Nephron progenitor cell (in vitro differentiated cells): ENCODE measurements at regions not wholly inside any gene's neighbourhood (a gene's known extent, or its start where the extent isn't known, plus 50 kb on each side); places are given as distances from the start of the nearest gene placed in this dataset.
"Not testable (repeated sequence)": the region's sequence is repeated elsewhere in the genome, so short reads cannot be mapped to it uniquely, and the experiment has no call there.

Experiments
- DNase-seq: peaks from one replicate; pipeline ENCODE4 v3.0.0; 2021
- H3K27ac Mint-ChIP-seq: 2 replicates; pipeline ENCODE4 v1.8.0; 2021; ENCODE audit warnings: mild to moderate bottlenecking, moderate library complexity, mixed read lengths
- H3K27me3 Mint-ChIP-seq: 2 replicates; pipeline ENCODE4 v1.8.0; 2021; ENCODE audit warnings: mild to moderate bottlenecking, low read depth, mixed read lengths; ENCODE audit not compliant: poor library complexity
- H3K36me3 Mint-ChIP-seq: 2 replicates; pipeline ENCODE4 v1.8.0; 2021; ENCODE audit warnings: low read depth, mixed read lengths
- H3K4me1 Mint-ChIP-seq: 2 replicates; pipeline ENCODE4 v1.8.0; 2021; ENCODE audit warnings: mixed read lengths
- H3K4me3 Mint-ChIP-seq: 2 replicates; pipeline ENCODE4 v1.8.0; 2021; ENCODE audit warnings: mild to moderate bottlenecking, moderate library complexity, mixed read lengths
- H3K9me3 Mint-ChIP-seq: 2 replicates; pipeline ENCODE4 v1.8.0; 2021; ENCODE audit warnings: mild to moderate bottlenecking, moderate library complexity, mixed read lengths
- TF ChIP-seq, protein P1 (sequence below): fragments of 200-600 bp; sonication (generic); IDR thresholded peaks from 2 replicates; pipeline ENCODE4 v1.5.0; 2021; ENCODE audit warnings: antibody characterized with exemption

DNA sequence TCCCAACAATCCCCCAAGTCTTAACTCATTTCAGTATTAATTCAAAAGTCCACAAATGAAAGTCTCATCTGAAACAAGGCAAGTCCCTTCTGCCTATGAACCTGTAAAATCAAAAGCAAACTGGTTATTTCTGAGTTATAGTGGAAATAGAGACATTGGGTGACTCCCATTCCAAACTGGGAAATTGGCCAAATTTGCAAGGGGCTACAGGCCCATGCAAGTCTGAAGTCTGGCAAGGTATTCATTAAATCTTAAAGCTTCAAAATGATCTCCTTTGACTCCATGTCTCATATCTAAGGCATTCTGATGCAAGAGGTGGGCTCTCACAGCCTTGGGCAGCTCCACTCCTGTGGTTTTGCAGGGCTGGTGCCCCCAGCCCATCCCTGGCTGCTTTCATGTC lies 167.9 kb downstream of the HTR1A start:
- H3K4me3 Mint-ChIP-seq = no peak overlapping the region
- peaks cover 22% of the 10 kb centered on the region for H3K9me3 Mint-ChIP-seq

DNA sequence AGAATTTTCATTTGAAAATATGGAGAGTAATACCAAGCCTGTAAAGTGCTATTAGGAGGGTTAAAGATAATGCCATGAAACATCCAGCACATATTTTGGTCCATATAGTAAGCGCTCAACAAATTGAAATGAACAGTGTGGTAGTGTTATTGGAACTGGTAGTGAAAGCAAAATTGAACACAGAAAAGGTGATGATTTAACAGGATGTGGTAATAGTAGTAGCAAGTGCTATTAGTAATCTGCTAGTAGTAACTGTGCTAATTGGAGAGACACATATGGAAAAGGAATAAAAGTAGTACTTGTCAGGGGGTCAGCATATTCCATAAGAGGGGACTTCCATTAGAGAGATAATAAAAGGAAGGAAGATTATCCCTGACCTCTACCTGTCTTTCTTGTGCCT lies 187.3 kb downstream of the HTR1A start:
- TF ChIP-seq, protein P1, sequence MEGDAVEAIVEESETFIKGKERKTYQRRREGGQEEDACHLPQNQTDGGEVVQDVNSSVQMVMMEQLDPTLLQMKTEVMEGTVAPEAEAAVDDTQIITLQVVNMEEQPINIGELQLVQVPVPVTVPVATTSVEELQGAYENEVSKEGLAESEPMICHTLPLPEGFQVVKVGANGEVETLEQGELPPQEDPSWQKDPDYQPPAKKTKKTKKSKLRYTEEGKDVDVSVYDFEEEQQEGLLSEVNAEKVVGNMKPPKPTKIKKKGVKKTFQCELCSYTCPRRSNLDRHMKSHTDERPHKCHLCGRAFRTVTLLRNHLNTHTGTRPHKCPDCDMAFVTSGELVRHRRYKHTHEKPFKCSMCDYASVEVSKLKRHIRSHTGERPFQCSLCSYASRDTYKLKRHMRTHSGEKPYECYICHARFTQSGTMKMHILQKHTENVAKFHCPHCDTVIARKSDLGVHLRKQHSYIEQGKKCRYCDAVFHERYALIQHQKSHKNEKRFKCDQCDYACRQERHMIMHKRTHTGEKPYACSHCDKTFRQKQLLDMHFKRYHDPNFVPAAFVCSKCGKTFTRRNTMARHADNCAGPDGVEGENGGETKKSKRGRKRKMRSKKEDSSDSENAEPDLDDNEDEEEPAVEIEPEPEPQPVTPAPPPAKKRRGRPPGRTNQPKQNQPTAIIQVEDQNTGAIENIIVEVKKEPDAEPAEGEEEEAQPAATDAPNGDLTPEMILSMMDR = no peak

More for the DNA sequence above, 167.9 kb downstream of the HTR1A start:
- TF ChIP-seq, protein P1 = no peak
- H3K27me3 Mint-ChIP-seq = no peaks in the 10 kb centered on the region
- no peaks in the 10 kb centered on the region for H3K36me3 Mint-ChIP-seq
- no peaks in the 10 kb centered on the region for H3K4me1 Mint-ChIP-seq
- no peak overlapping the region for H3K27ac Mint-ChIP-seq
- DNase-seq = no peak

DNA sequence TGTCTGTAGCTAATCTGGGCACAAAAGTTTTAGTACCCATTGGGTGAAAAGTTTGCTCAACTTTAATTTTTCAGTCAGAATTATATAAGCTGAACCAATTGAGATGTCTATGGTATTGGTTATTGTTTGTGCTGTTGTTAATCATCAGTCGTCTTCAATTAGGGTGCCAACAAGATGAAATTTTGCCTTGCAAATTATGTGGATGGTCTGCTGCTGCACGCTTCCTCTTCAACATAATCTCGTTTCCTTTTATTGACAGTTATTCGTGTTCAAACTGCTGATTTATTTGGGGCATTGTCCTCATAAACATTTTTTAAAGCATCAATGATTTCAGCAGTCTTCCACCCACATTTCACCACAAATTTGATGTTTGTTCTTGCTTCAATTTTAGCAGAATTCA lies 194.0 kb downstream of the HTR1A start:
- Mint-ChIP-seq H3K27me3 (no peaks in the 10 kb centered on the region), H3K4me3 (no peak overlapping the region), H3K9me3 (no peaks in the 10 kb centered on the region), H3K27ac (no peak overlapping the region), H3K36me3 (no peaks in the 10 kb centered on the region), H3K4me1 (no peaks in the 10 kb centered on the region)
- DNase-seq = no peak
- TF ChIP-seq, protein P1 = no peak

More for the DNA sequence above, 187.3 kb downstream of the HTR1A start:
- no peaks in the 10 kb centered on the region for H3K36me3 Mint-ChIP-seq
- no peaks in the 10 kb centered on the region for H3K9me3 Mint-ChIP-seq
- H3K27ac Mint-ChIP-seq = no peak overlapping the region
- H3K4me1 Mint-ChIP-seq = no peaks in the 10 kb centered on the region
- H3K4me3 Mint-ChIP-seq = no peak overlapping the region
- no peaks in the 10 kb centered on the region for H3K27me3 Mint-ChIP-seq
- no peak for DNase-seq

DNA sequence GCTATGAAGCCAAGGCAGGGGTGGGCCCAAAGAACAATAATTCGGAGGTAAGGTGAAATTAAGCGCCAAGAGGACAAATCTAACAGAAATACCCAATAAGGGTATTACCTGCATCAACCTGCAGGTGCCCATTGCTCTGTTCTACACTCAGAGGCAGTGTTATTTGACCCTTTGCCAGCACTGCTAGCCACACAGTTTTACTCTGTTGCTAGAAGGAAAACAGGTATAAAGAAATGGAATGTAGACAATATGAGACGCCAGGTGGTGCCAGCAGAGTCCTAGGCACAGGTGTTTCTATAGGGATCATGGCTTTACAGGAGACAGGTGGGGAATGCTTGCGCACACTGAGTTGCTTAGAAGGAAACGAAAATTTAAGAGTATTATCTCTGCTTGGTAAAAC lies 201.3 kb downstream of the HTR1A start:
- TF ChIP-seq, protein P1 = no peak
- Mint-ChIP-seq H3K27ac (no peak overlapping the region), H3K36me3 (no peaks in the 10 kb centered on the region)

DNA sequence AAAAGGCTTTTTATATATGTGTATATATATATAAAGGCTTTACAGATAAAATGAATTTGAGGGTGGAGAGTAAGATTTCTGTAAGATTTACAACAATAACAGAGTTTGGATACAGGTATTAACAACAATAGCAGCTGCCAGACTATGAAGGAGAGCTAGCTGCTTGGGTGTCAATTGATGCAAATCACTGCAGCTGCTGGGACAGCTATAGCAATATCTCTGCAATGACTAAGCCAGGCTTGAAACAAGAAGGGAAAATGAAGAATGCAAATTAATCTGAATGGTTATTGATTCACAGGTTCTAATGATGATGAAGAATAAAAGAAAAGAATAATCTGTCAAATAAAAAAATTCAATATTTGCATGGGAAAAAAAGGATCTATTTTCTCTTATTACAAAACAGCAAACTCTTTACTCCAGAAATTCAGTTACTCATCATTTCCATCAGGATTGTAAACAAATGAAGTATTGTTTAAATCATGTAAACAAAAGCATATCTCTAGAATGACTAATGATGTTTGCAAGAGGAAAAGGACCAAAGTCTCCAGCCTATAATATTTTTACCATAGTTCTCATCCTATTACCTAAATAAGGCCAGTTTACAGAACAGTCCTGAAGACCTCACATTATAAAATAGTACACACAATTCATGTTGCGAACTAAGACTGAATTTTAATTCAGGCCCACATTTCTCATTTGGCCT lies 219.0 kb downstream of the HTR1A start:
- Mint-ChIP-seq H3K36me3 (no peaks in the 10 kb centered on the region), H3K27ac (no peak overlapping the region), H3K9me3 (peaks cover 3% of the 10 kb centered on the region), H3K4me3 (no peak overlapping the region), H3K4me1 (no peaks in the 10 kb centered on the region), H3K27me3 (no peaks in the 10 kb centered on the region)
- TF ChIP-seq, protein P1 = no peak
- no peak for DNase-seq

More for the DNA sequence above, 201.3 kb downstream of the HTR1A start:
- no peak overlapping the region for H3K4me3 Mint-ChIP-seq
- no peaks in the 10 kb centered on the region for H3K27me3 Mint-ChIP-seq
- no peaks in the 10 kb centered on the region for H3K4me1 Mint-ChIP-seq
- DNase-seq = no peak
- no peaks in the 10 kb centered on the region for H3K9me3 Mint-ChIP-seq

DNA sequence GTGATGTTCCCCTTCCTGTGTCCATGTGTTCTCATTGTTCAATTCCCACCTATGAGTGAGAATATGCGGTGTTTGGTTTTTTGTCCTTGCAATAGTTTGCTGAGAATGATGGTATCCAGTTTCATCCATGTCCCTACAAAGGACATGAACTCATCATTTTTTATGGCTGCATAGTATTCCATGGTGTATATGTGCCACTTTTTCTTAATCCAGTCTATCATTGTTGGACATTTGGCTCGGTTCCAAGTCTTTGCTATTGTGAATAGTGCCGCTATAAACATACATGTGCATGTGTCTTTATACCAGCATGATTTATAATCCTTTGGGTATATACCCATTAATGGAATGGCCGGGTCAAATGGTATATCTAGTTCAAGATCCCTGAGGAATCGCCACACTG lies 229.4 kb downstream of the HTR1A start:
- H3K9me3 Mint-ChIP-seq, H3K27me3 Mint-ChIP-seq, DNase-seq, H3K27ac Mint-ChIP-seq, H3K36me3 Mint-ChIP-seq, H3K4me3 Mint-ChIP-seq, H3K4me1 Mint-ChIP-seq: not testable (repeated sequence)
